ENCODE measurements at regions not wholly inside any gene's neighbourhood (a gene's known extent, or its start where the extent isn't known, plus 50 kb on each side); places are given as distances from the start of the nearest gene placed in this dataset.

- Mint-ChIP-seq H3K27ac (no peak overlapping the region), H3K27me3 (ENCODE audit: insufficient read depth) (peaks cover 2% of the 10 kb centered on the region; the same call in 1 of the 2 replicates), H3K4me1 (ENCODE audit: low read depth) (no peaks in the 10 kb centered on the region), H3K36me3 (ENCODE audit: low read depth) (no peaks in the 10 kb centered on the region), H3K4me3 (no peak overlapping the region), H3K9me3 (peaks cover 27% of the 10 kb centered on the region)
- no peak for TF ChIP-seq CTCF (IDR thresholded peaks at IDR 0.05)
- no peak for DNase-seq
Observed at GRCh38 chr2:124967325-124967724, 942.2 kb downstream of the CNTNAP5 start.

- Mint-ChIP-seq H3K36me3 (ENCODE audit: low read depth) (no peaks in the 10 kb centered on the region), H3K27me3 (ENCODE audit: insufficient read depth) (no peaks in the 10 kb centered on the region), H3K4me1 (ENCODE audit: low read depth) (no peaks in the 10 kb centered on the region), H3K9me3 (peaks cover 22% of the 10 kb centered on the region), H3K4me3 (no peak overlapping the region), H3K27ac (no peak overlapping the region)
- no peak for TF ChIP-seq CTCF (IDR thresholded peaks at IDR 0.05)
- no peak for DNase-seq
Observed at GRCh38 chr2:124970030-124970429, 944.9 kb downstream of the CNTNAP5 start.

- DNase-seq = no peak
- Mint-ChIP-seq H3K9me3 (peaks cover 43% of the 10 kb centered on the region), H3K4me3 (no peak overlapping the region), H3K4me1 (ENCODE audit: low read depth) (no peaks in the 10 kb centered on the region), H3K27ac (no peak overlapping the region), H3K36me3 (ENCODE audit: low read depth) (no peaks in the 10 kb centered on the region), H3K27me3 (ENCODE audit: insufficient read depth) (no peaks in the 10 kb centered on the region)
- no peak for TF ChIP-seq CTCF (IDR thresholded peaks at IDR 0.05)
Observed at GRCh38 chr2:124973396-124973795, 948.3 kb downstream of the CNTNAP5 start.

GRCh38 chr2:124975224-124975623 is 950.1 kb downstream of the CNTNAP5 start:
- H3K4me3 Mint-ChIP-seq = no peak overlapping the region
- no peak for DNase-seq
- H3K36me3 Mint-ChIP-seq (ENCODE audit: low read depth) = no peaks in the 10 kb centered on the region
- H3K27me3 Mint-ChIP-seq (ENCODE audit: insufficient read depth) = no peaks in the 10 kb centered on the region
- no peak overlapping the region for H3K27ac Mint-ChIP-seq
- peaks cover 42% of the 10 kb centered on the region for H3K9me3 Mint-ChIP-seq
- H3K4me1 Mint-ChIP-seq (ENCODE audit: low read depth) = no peaks in the 10 kb centered on the region
- TF ChIP-seq CTCF (IDR thresholded peaks at IDR 0.05) = no peak

- Mint-ChIP-seq H3K9me3 (peaks cover 42% of the 10 kb centered on the region), H3K27ac (no peak overlapping the region), H3K4me3 (no peak overlapping the region), H3K4me1 (ENCODE audit: low read depth) (no peaks in the 10 kb centered on the region), H3K36me3 (ENCODE audit: low read depth) (no peaks in the 10 kb centered on the region), H3K27me3 (ENCODE audit: insufficient read depth) (no peaks in the 10 kb centered on the region)
- no peak for DNase-seq
- TF ChIP-seq CTCF (IDR thresholded peaks at IDR 0.05) = no peak
Observed at GRCh38 chr2:124975648-124976047, 950.6 kb downstream of the CNTNAP5 start.

- H3K4me1 Mint-ChIP-seq (ENCODE audit: low read depth) = no peaks in the 10 kb centered on the region
- peaks cover 36% of the 10 kb centered on the region for H3K9me3 Mint-ChIP-seq
- no peak overlapping the region for H3K4me3 Mint-ChIP-seq
- no peak for TF ChIP-seq CTCF (IDR thresholded peaks at IDR 0.05)
- H3K27ac Mint-ChIP-seq = no peak overlapping the region
- no peak for DNase-seq
- H3K27me3 Mint-ChIP-seq (ENCODE audit: insufficient read depth) = no peaks in the 10 kb centered on the region
- H3K36me3 Mint-ChIP-seq (ENCODE audit: low read depth) = no peaks in the 10 kb centered on the region
Observed at GRCh38 chr2:124978597-124978996, 953.5 kb downstream of the CNTNAP5 start.
